Sigmoid colon (tissue), 4 donors: ENCODE measurements at regions not wholly inside any gene's neighbourhood (a gene's known extent, or its start where the extent isn't known, plus 50 kb on each side); places are given as distances from the start of the nearest gene placed in this dataset.

Experiments
- POLR2A ChIP-seq, 2 donors: fragments of 450-650 bp; IDR thresholded peaks; one replicate each; pipeline ENCODE4 v1.6.1; 2016; ENCODE audit warnings: antibody characterized with exemption in 2 of 2, mild to moderate bottlenecking in 2 of 2, moderate library complexity in 2 of 2
- POLR2AphosphoS5 ChIP-seq, 4 donors: sonication (generic); formaldehyde crosslinking; IDR thresholded peaks; one replicate each; pipeline ENCODE4 v1.6.1; 2017; ENCODE audit warnings: antibody characterized with exemption in 4 of 4

GRCh38 chr5:53178830-53179229 is 69.3 kb upstream of the MOCS2 start:
- no peak for TF ChIP-seq POLR2A (IDR thresholded peaks at IDR 0.05)
- TF ChIP-seq POLR2AphosphoS5 (IDR thresholded peaks at IDR 0.05), result no peak
